GM19239 (cell line): ENCODE measurements at regions not wholly inside any gene's neighbourhood (a gene's known extent, or its start where the extent isn't known, plus 50 kb on each side); places are given as distances from the start of the nearest gene placed in this dataset.

Experiments used
- DNase-seq: peaks from one replicate; pipeline ENCODE4 v3.0.0; 2011; ENCODE audit warnings: low spot score; ENCODE audit not compliant: insufficient read length
- FAIRE-seq: peaks from 2 replicates; lab custom pipeline; 2011; peaks lifted over from hg19 to GRCh38; lab: Jason Lieb, UNC

- no peak for FAIRE-seq
- DNase-seq: no peak
Observed at GRCh38 chr2:11012131-11012693, 100.5 kb downstream of the KCNF1 start.

- FAIRE-seq: no peak
- no peak for DNase-seq
Observed at GRCh38 chr2:11013196-11013595, 101.5 kb downstream of the KCNF1 start.

- DNase-seq: no peak
- no peak for FAIRE-seq
Observed at GRCh38 chr2:11014026-11014425, 102.3 kb downstream of the KCNF1 start.

- FAIRE-seq: no peak
- no peak for DNase-seq
Observed at GRCh38 chr2:11016735-11017388, 105.1 kb downstream of the KCNF1 start.

GRCh38 chr2:11017921-11018320, 106.2 kb downstream of the KCNF1 start:
- FAIRE-seq: no peak

GRCh38 chr2:11018651-11019185, 107.0 kb downstream of the KCNF1 start:
- DNase-seq: no peak
- no peak for FAIRE-seq

More at GRCh38 chr2:11017921-11018320, 106.2 kb downstream of the KCNF1 start:
- no peak for DNase-seq

- FAIRE-seq (no peak), DNase-seq (no peak)
Observed at GRCh38 chr2:11019614-11020013, 107.9 kb downstream of the KCNF1 start.

GRCh38 chr2:11022064-11022463, 110.3 kb downstream of the KCNF1 start:
- FAIRE-seq (no peak), DNase-seq (no peak)

GRCh38 chr2:11022591-11023273, 111.0 kb downstream of the KCNF1 start:
- DNase-seq (no peak), FAIRE-seq (no peak)

- DNase-seq (no peak), FAIRE-seq (no peak)
Observed at GRCh38 chr2:11023326-11024258, 111.9 kb downstream of the KCNF1 start.

- no peak for DNase-seq
- FAIRE-seq: no peak
Observed at GRCh38 chr2:11024259-11024645, 112.5 kb downstream of the KCNF1 start.

- no peak for DNase-seq
Observed at GRCh38 chr2:11024687-11025086, 113.0 kb downstream of the KCNF1 start.

GRCh38 chr2:11026286-11026921, 114.7 kb downstream of the KCNF1 start:
- FAIRE-seq (no peak), DNase-seq (no peak)

More at GRCh38 chr2:11024687-11025086, 113.0 kb downstream of the KCNF1 start:
- FAIRE-seq: no peak

- FAIRE-seq (no peak), DNase-seq (no peak)
Observed at GRCh38 chr2:11027195-11027594, 115.5 kb downstream of the KCNF1 start.

GRCh38 chr2:11028407-11028916, 116.7 kb downstream of the KCNF1 start:
- no peak for DNase-seq
- no peak for FAIRE-seq

- DNase-seq: no peak
- FAIRE-seq: no peak
Observed at GRCh38 chr2:11029136-11029535, 117.4 kb downstream of the KCNF1 start.

- no peak for DNase-seq
Observed at GRCh38 chr2:11030036-11030435, 118.3 kb downstream of the KCNF1 start.

GRCh38 chr2:11030909-11031308, 119.2 kb downstream of the KCNF1 start:
- FAIRE-seq (no peak), DNase-seq (no peak)

More at GRCh38 chr2:11030036-11030435, 118.3 kb downstream of the KCNF1 start:
- no peak for FAIRE-seq

GRCh38 chr2:11031876-11032275, 120.1 kb downstream of the KCNF1 start:
- no peak for DNase-seq
- FAIRE-seq: no peak

GRCh38 chr2:11032396-11032795, 120.7 kb downstream of the KCNF1 start:
- no peak for DNase-seq
- FAIRE-seq: no peak
